A673 (cell line): ENCODE measurements at regions not wholly inside any gene's neighbourhood (a gene's known extent, or its start where the extent isn't known, plus 50 kb on each side); places are given as distances from the start of the nearest gene placed in this dataset.

ENCODE experiments used
- BruUV-seq: library from RNA; stranded (reverse); fragments of 400-500 nt; replicated peaks from 2 replicates; lab custom pipeline; 2021; lab: Mats Ljungman, UMichigan
- CTCF ChIA-PET: fragments of 300-600 bp; sonication (Branson Sonifier 250); formaldehyde crosslinking; loops from one replicate; lab custom pipeline; 2022; ENCODE audit warnings: antibody characterized with exemption; lab: Charles Lee
- POLR2A ChIA-PET: fragments of 300-600 bp; sonication (Branson Sonifier 250); formaldehyde crosslinking; loops from one replicate; lab custom pipeline; 2022; ENCODE audit warnings: antibody characterized with exemption; ENCODE audit not compliant: low non-redundant PET; lab: Charles Lee
- DNase-seq: peaks from one replicate; pipeline ENCODE4 v3.0.0-alpha.2; 2015; ENCODE audit warnings: low spot score
- H3K27ac ChIP-seq: fragments of 200-600 bp; sonication (generic); 2 replicates; pipeline ENCODE4 v1.5.1; 2016; ENCODE audit warnings: mixed run types, low read depth, mild to moderate bottlenecking, mixed read lengths, antibody characterized with exemption, low read length; ENCODE audit not compliant: poor library complexity, severe bottlenecking
- H3K27me3 ChIP-seq: fragments of 200-600 bp; sonication (generic); replicated peaks from 2 replicates; pipeline ENCODE4 v1.6.1; 2017; ENCODE audit warnings: mixed run types, low read depth, mild to moderate bottlenecking, mixed read lengths, antibody characterized with exemption, low read length; ENCODE audit not compliant: insufficient read depth, poor library complexity
- H3K36me3 ChIP-seq: fragments of 200-600 bp; sonication (generic); 2 replicates; pipeline ENCODE4 v1.6.1; 2016; ENCODE audit warnings: mixed run types, mild to moderate bottlenecking, mixed read lengths, antibody characterized with exemption, low read length; ENCODE audit not compliant: insufficient read depth, poor library complexity, severe bottlenecking
- H3K4me1 ChIP-seq: fragments of 200-600 bp; sonication (generic); 2 replicates; pipeline ENCODE4 v1.6.1; 2017; ENCODE audit warnings: mixed run types, mild to moderate bottlenecking, mixed read lengths, antibody characterized with exemption, low read length; ENCODE audit not compliant: insufficient read depth, poor library complexity, severe bottlenecking
- H3K4me3 ChIP-seq: fragments of 200-600 bp; sonication (generic); 2 replicates; pipeline ENCODE4 v1.5.1; 2016; ENCODE audit warnings: low read depth, mixed run types, mild to moderate bottlenecking, mixed read lengths, low read length; ENCODE audit not compliant: poor library complexity, severe bottlenecking
- H3K9me3 ChIP-seq: fragments of 200-600 bp; sonication (generic); 2 replicates; pipeline ENCODE4 v1.6.1; 2016; ENCODE audit warnings: mixed run types, low read depth, mild to moderate bottlenecking, mixed read lengths, antibody characterized with exemption, low read length; ENCODE audit not compliant: poor library complexity, severe bottlenecking
- EZH2 ChIP-seq: fragments of 200-600 bp; sonication (generic); IDR thresholded peaks from 2 replicates; pipeline ENCODE4 v1.6.1; 2017; ENCODE audit warnings: borderline replicate concordance, low read depth, mild to moderate bottlenecking, mixed read lengths, antibody characterized with exemption, low read length; ENCODE audit not compliant: poor library complexity, severe bottlenecking
- intact Hi-C: fragments of 100-400 bp; cut with micrococcal nuclease; formaldehyde crosslinking; loops from one replicate; pipeline ENCODE4 v1.10.0; 2022; ENCODE audit not compliant: unreplicated experiment
- TF ChIP-seq, protein P1 (sequence below): fragments of 300-800, 200-600 bp; sonication (generic); conservative IDR thresholded peaks from 2 replicates; pipeline ENCODE4 v1.5.1; 2017; ENCODE audit warnings: low read depth, mild to moderate bottlenecking, antibody characterized with exemption, low read length, moderate library complexity, mixed read lengths

DNA sequence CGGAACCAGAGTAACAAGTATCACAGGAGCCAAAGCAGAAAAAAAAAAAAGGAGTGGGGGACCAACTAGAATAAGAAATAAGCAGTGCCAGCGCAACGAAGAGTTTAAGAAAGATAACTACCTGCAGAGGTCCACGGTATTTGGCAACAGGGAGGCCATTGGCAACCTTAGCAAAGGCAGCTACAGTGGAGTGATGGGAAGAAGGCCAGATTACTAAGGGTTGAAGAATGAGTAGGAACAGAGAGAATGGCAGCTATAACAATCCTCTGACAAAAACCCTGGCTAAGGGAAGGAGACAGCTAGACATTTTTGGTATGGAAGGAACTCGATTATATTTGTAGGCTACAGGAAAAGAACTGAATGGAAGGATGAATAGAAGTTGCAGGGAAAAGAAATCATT is 93.4 kb upstream of the DMAC1 start:
- no peak overlapping the region for H3K27ac ChIP-seq
- H3K27me3 ChIP-seq, result no peaks in the 10 kb centered on the region
- ChIA-PET POLR2A (no interaction called here), CTCF (interaction anchor here (0.7 kb wide), 1 partner anchor 122 kb away, joined by 4 read pairs; no protein-coding TSS in a partner anchor)
- peaks cover 4% of the 10 kb centered on the region for H3K9me3 ChIP-seq
- no peak for DNase-seq
- no peaks in the 10 kb centered on the region for H3K36me3 ChIP-seq
- no peak for TF ChIP-seq EZH2
- TF ChIP-seq, protein P1, sequence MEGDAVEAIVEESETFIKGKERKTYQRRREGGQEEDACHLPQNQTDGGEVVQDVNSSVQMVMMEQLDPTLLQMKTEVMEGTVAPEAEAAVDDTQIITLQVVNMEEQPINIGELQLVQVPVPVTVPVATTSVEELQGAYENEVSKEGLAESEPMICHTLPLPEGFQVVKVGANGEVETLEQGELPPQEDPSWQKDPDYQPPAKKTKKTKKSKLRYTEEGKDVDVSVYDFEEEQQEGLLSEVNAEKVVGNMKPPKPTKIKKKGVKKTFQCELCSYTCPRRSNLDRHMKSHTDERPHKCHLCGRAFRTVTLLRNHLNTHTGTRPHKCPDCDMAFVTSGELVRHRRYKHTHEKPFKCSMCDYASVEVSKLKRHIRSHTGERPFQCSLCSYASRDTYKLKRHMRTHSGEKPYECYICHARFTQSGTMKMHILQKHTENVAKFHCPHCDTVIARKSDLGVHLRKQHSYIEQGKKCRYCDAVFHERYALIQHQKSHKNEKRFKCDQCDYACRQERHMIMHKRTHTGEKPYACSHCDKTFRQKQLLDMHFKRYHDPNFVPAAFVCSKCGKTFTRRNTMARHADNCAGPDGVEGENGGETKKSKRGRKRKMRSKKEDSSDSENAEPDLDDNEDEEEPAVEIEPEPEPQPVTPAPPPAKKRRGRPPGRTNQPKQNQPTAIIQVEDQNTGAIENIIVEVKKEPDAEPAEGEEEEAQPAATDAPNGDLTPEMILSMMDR, result no peak
- BruUV-seq, result no TSS peak
- no peak overlapping the region for H3K4me3 ChIP-seq
- no peaks in the 10 kb centered on the region for H3K4me1 ChIP-seq
- intact Hi-C loops, result no loop called here

DNA sequence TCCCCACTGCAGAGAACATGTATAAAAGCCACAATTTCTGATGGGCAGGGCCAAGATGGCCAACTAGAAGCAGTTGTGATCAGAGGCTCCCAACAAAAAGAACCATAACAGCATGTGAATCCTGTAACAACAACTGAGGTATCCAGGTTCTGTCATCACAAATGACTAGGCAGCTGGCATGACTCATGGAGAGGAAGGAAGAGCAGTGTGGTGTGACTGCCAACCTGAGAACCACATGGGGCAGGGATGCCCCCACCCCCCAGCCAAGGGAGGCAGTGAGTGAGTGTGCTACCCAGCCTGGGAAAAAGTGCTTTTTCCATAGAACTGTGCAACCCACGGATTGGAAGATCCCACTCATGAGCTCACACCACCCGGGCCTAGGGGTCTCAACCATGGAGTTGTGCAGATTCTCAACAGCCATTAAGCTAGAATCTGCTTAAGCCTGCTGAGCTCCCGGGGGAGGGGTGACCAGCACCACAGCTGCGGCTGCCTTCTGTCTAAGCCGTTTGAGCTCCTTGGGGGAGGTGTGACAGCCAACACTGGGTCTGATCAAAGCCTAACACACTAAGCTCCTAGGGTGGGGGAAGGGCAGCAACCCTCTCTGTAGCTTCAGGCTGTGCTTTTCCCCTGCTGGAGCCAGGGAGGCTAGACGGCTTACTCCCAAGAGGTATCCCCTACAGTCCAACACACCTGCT is 80.1 kb upstream of the DMAC1 start:
- intact Hi-C loops, result no loop called here
- no peak for DNase-seq
- H3K4me1 ChIP-seq, result no peaks in the 10 kb centered on the region
- no peaks in the 10 kb centered on the region for H3K36me3 ChIP-seq
- peaks cover 12% of the 10 kb centered on the region for H3K9me3 ChIP-seq
- POLR2A ChIA-PET, result no interaction called here
- H3K27me3 ChIP-seq, result no peaks in the 10 kb centered on the region
- BruUV-seq, result no TSS peak
- H3K4me3 ChIP-seq, result no peak overlapping the region
- TF ChIP-seq, protein P1, result no peak
- no peak for TF ChIP-seq EZH2
- CTCF ChIA-PET, result no interaction called here
- no peak overlapping the region for H3K27ac ChIP-seq

DNA sequence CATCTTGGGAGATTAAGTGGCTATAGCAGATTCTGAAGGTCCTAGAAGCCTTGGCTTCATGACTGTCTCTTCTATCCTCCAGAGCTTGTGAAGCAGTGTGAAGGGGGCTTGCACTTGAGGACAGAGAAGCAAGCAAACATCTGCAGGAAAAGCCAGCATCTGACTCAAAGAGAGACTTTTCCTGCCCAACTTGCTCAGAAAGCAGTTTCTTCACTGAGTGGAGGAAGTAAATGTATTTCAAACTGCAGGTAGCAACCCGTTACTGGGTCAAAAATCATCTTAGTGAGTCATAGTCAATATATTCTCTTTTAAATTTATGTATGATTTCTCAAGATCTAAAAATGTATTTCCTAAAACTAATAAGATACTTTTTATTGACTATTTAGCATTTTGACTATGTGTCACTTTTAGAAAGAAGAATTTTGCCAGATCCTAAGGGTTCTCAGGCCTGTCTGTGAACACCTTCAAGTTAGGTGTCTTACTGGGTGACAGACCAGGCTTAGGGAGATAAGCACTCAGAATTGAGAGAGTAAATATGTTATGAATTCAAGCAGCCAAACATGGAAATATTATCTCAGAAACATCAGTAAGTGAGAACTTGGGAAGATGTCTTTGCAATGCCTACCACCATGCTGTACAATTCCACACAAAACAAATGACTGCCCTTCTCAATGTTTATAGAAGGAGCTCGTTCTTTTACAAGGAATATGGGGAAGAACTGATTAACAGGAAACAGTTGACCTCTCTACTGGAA is 72.6 kb upstream of the DMAC1 start:
- intact Hi-C loops, result no loop called here
- ChIA-PET POLR2A (no interaction called here), CTCF (no interaction called here)
- no peak for DNase-seq
- Histone ChIP-seq H3K27ac (no peak overlapping the region), H3K27me3 (no peaks in the 10 kb centered on the region), H3K36me3 (no peaks in the 10 kb centered on the region), H3K4me3 (no peak overlapping the region), H3K9me3 (peaks cover 2% of the 10 kb centered on the region), H3K4me1 (no peaks in the 10 kb centered on the region)
- TF ChIP-seq, protein P1, result no peak
- TF ChIP-seq EZH2, result no peak
- BruUV-seq, result no TSS peak
